ENCODE measurements at regions not wholly inside any gene's neighbourhood (a gene's known extent, or its start where the extent isn't known, plus 50 kb on each side); places are given as distances from the start of the nearest gene placed in this dataset.

GRCh38 chr10:84026821-84027257, 112.5 kb upstream of the GHITM start:
- Mint-ChIP-seq H3K27ac (no peak overlapping the region), H3K9me3 (no peaks in the 10 kb centered on the region), H3K27me3 (no peaks in the 10 kb centered on the region), H3K36me3 (ENCODE audit: low read depth) (no peaks in the 10 kb centered on the region), H3K4me1 (no peaks in the 10 kb centered on the region), H3K4me3 (no peak overlapping the region)
- DNase-seq: peak; percentile 68
- intact Hi-C loops (cut with micrococcal nuclease): no loop called here

DNA sequence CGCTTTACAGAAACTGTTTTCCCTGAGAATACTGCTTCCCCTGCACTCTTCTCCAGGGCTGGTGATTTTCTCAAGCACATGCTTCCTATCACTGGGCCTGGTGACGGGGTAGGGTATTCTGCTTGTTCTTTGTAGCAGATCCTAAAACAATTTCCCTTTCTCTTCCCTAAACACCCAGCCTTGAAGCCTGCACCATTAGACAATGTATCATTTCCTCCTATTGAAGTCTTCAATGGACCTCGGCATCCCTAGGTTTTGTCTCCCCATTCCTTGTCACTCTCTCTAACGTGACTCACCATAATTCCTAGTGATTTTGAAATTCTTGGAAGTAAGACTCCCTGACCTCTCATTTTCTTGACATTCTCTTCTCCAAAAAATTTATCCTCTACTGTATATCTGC, 109.5 kb upstream of the GHITM start:
- DNase-seq: no peak
- Mint-ChIP-seq H3K27me3 (no peaks in the 10 kb centered on the region), H3K9me3 (no peaks in the 10 kb centered on the region), H3K4me3 (no peak overlapping the region), H3K4me1 (no peaks in the 10 kb centered on the region), H3K27ac (no peak overlapping the region), H3K36me3 (ENCODE audit: low read depth) (no peaks in the 10 kb centered on the region)
- intact Hi-C loops (cut with micrococcal nuclease): no loop called here

- Mint-ChIP-seq H3K4me1 (no peaks in the 10 kb centered on the region), H3K27ac (no peak overlapping the region), H3K9me3 (no peaks in the 10 kb centered on the region), H3K27me3 (peaks cover 2% of the 10 kb centered on the region), H3K4me3 (no peak overlapping the region), H3K36me3 (ENCODE audit: low read depth) (no peaks in the 10 kb centered on the region)
- intact Hi-C loops (cut with micrococcal nuclease): no loop called here
- DNase-seq: no peak
Observed at GRCh38 chr10:84038035-84038434, 101.3 kb upstream of the GHITM start.

DNA sequence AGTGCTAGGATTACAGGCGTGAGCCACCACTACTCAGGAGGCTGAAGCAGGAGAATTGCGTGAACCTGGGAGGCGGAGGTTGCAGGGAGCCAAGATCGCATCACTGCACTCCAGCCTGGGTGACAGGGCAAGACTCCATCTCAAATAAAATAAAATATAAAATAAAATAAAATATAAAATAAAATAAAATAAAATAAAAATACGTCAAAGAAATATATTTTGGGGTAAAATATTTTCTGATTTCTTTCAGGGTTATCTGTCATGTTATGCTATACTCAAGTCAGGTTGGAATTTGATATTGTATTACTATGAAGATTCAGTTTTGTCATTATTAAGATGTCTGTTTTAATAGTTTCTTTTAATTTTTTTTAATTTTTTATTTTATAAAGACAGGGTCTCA, 99.4 kb upstream of the GHITM start:
- no peaks in the 10 kb centered on the region for H3K36me3 Mint-ChIP-seq (ENCODE audit: low read depth)
- no peak for DNase-seq
- no peak overlapping the region for H3K4me3 Mint-ChIP-seq
- no peak overlapping the region for H3K27ac Mint-ChIP-seq
- peaks cover 5% of the 10 kb centered on the region for H3K27me3 Mint-ChIP-seq
- intact Hi-C loops (cut with micrococcal nuclease): no loop called here
- no peaks in the 10 kb centered on the region for H3K4me1 Mint-ChIP-seq
- H3K9me3 Mint-ChIP-seq: no peaks in the 10 kb centered on the region

- Mint-ChIP-seq H3K27ac (no peak overlapping the region), H3K9me3 (no peaks in the 10 kb centered on the region), H3K36me3 (ENCODE audit: low read depth) (no peaks in the 10 kb centered on the region), H3K27me3 (peaks cover 6% of the 10 kb centered on the region), H3K4me3 (no peak overlapping the region), H3K4me1 (no peaks in the 10 kb centered on the region)
- intact Hi-C loops (cut with micrococcal nuclease): no loop called here
- no peak for DNase-seq
Observed at GRCh38 chr10:84047258-84048010, 91.9 kb upstream of the GHITM start.

GRCh38 chr10:84049645-84050011, 89.7 kb upstream of the GHITM start:
- Mint-ChIP-seq H3K27ac (no peak overlapping the region), H3K4me1 (no peaks in the 10 kb centered on the region), H3K36me3 (ENCODE audit: low read depth) (no peaks in the 10 kb centered on the region), H3K4me3 (no peak overlapping the region), H3K9me3 (no peaks in the 10 kb centered on the region), H3K27me3 (peaks cover 2% of the 10 kb centered on the region)
- DNase-seq: no peak
- intact Hi-C loops (cut with micrococcal nuclease): no loop called here

- Mint-ChIP-seq H3K4me1 (no peaks in the 10 kb centered on the region), H3K9me3 (no peaks in the 10 kb centered on the region), H3K36me3 (ENCODE audit: low read depth) (no peaks in the 10 kb centered on the region), H3K4me3 (no peak overlapping the region), H3K27ac (no peak overlapping the region), H3K27me3 (peaks cover 2% of the 10 kb centered on the region)
- DNase-seq: no peak
- intact Hi-C loops (cut with micrococcal nuclease): no loop called here
Observed at GRCh38 chr10:84053626-84054025, 85.7 kb upstream of the GHITM start.

- peaks cover 2% of the 10 kb centered on the region for H3K27me3 Mint-ChIP-seq
- intact Hi-C loops (cut with micrococcal nuclease): no loop called here
- H3K4me1 Mint-ChIP-seq: no peaks in the 10 kb centered on the region
Observed at GRCh38 chr10:84054743-84055142, 84.6 kb upstream of the GHITM start.

GRCh38 chr10:84059526-84059925, 79.8 kb upstream of the GHITM start:
- intact Hi-C loops (cut with micrococcal nuclease): no loop called here
- no peaks in the 10 kb centered on the region for H3K9me3 Mint-ChIP-seq
- H3K4me3 Mint-ChIP-seq: no peak overlapping the region
- no peaks in the 10 kb centered on the region for H3K4me1 Mint-ChIP-seq
- H3K27ac Mint-ChIP-seq: no peak overlapping the region
- no peaks in the 10 kb centered on the region for H3K36me3 Mint-ChIP-seq (ENCODE audit: low read depth)
- H3K27me3 Mint-ChIP-seq: peaks cover 3% of the 10 kb centered on the region
- no peak for DNase-seq

More at GRCh38 chr10:84054743-84055142, 84.6 kb upstream of the GHITM start:
- DNase-seq: no peak
- Mint-ChIP-seq H3K4me3 (no peak overlapping the region), H3K27ac (no peak overlapping the region), H3K9me3 (no peaks in the 10 kb centered on the region), H3K36me3 (ENCODE audit: low read depth) (no peaks in the 10 kb centered on the region)

GRCh38 chr10:84063440-84063839, 75.9 kb upstream of the GHITM start:
- no peaks in the 10 kb centered on the region for H3K9me3 Mint-ChIP-seq
- H3K4me1 Mint-ChIP-seq: no peaks in the 10 kb centered on the region
- H3K27me3 Mint-ChIP-seq: peaks cover 3% of the 10 kb centered on the region
- no peak overlapping the region for H3K4me3 Mint-ChIP-seq
- intact Hi-C loops (cut with micrococcal nuclease): no loop called here
- no peak for DNase-seq
- no peak overlapping the region for H3K27ac Mint-ChIP-seq
- no peaks in the 10 kb centered on the region for H3K36me3 Mint-ChIP-seq (ENCODE audit: low read depth)

DNA sequence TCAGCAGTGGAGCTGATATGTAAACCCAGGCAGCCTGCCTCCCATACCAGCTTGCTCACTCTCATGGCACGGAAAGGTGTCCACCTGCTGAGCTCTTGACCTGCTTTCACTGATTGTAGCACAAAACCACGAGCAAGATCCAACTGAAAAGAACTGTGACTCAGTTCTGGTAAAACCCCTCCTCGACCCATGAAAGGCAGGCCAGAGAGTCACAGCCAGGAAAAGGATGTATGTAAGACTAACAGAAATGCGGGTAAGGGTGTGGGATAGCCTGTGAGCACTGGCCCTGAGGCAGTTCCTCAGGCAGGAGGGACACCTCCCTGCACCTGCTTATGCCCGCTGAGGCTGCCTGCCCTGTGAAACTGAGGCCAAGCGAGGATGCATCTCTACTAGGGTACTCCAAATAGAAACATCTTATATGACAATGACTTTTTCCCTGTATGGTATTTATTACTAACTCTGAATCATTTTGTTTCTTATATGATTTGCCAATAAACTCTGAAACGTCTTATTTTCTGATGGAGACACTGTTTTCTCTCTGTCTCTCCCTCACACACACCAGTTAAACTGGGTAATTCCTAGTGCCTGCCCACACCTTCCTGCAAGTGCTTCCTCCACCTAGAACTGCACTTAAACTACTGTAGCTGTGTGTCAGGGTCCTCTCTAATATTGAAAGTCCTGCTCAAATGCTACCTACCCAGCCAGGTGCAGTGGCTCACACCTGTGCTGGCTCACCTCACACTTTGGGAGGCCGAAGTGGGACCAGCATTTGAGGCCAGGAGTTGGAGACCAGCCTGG, 73.3 kb upstream of the GHITM start:
- Mint-ChIP-seq H3K27me3 (no peaks in the 10 kb centered on the region), H3K27ac (no peak overlapping the region), H3K9me3 (peaks cover 4% of the 10 kb centered on the region), H3K4me3 (no peak overlapping the region), H3K36me3 (ENCODE audit: low read depth) (no peaks in the 10 kb centered on the region), H3K4me1 (no peaks in the 10 kb centered on the region)
- intact Hi-C loops (cut with micrococcal nuclease): no loop called here
- DNase-seq: no peak

GRCh38 chr10:84074521-84074920, 64.8 kb upstream of the GHITM start:
- DNase-seq: no peak
- H3K9me3 Mint-ChIP-seq: peaks cover 4% of the 10 kb centered on the region
- intact Hi-C loops (cut with micrococcal nuclease): no loop called here
- H3K27me3 Mint-ChIP-seq: peaks cover 3% of the 10 kb centered on the region
- no peak overlapping the region for H3K4me3 Mint-ChIP-seq
- no peaks in the 10 kb centered on the region for H3K4me1 Mint-ChIP-seq
- no peaks in the 10 kb centered on the region for H3K36me3 Mint-ChIP-seq (ENCODE audit: low read depth)
- H3K27ac Mint-ChIP-seq: no peak overlapping the region

DNA sequence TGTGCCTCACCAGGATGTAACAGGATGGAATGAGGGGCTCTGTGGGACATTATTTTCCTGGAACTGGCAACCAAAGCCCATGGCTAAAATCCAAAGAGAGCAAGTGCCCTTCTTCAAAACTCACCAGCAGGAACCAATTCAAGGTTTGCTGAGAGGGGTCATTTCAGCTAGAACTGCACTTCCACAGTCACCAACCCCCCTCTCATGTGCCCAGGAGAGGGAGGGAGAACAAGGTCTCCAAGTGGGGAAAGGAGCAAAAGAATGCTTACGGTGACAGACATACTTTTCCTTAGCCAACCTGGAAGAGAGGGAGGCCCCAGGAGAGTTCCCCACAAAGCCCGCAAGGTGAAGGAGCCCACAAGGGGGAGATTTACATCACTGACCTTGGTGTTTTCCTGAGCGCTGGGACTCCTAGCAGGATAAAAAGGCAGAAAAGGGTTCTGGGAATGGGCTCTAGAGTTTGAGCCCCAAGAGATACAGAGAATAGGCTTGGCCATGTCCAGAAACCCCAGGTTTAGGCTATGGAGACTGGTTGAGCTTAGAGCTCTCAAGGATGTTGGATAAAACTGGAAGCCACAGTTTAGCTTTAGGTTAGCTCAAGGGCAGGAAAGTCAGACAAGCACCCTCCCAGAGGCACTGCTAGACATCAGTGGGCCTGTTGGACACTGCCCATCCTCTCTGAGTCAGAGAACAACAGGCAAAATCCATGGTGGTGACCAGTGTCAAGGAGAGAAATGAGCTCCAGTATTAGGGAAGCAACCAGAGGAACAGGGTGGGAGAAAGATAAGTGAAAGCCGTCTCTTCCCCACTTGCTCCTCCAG, 63.9 kb upstream of the GHITM start:
- no peaks in the 10 kb centered on the region for H3K36me3 Mint-ChIP-seq (ENCODE audit: low read depth)
- no peak overlapping the region for H3K4me3 Mint-ChIP-seq
- H3K9me3 Mint-ChIP-seq: no peaks in the 10 kb centered on the region
- H3K27ac Mint-ChIP-seq: no peak overlapping the region
- no peaks in the 10 kb centered on the region for H3K4me1 Mint-ChIP-seq
- intact Hi-C loops (cut with micrococcal nuclease): no loop called here
- peaks cover 3% of the 10 kb centered on the region for H3K27me3 Mint-ChIP-seq
- DNase-seq: no peak

- DNase-seq: no peak
- intact Hi-C loops (cut with micrococcal nuclease): no loop called here
- H3K27ac Mint-ChIP-seq: no peak overlapping the region
Observed at GRCh38 chr10:84076047-84076388, 63.3 kb upstream of the GHITM start.

More at GRCh38 chr10:84076047-84076388, 63.3 kb upstream of the GHITM start:
- Mint-ChIP-seq H3K4me1 (no peaks in the 10 kb centered on the region), H3K4me3 (no peak overlapping the region), H3K27me3 (peaks cover 3% of the 10 kb centered on the region), H3K9me3 (no peaks in the 10 kb centered on the region), H3K36me3 (ENCODE audit: low read depth) (no peaks in the 10 kb centered on the region)

All from activated CD4-positive, alpha-beta T cell treated with anti-CD3 and anti-CD28 coated beads, Interleukin-2, amount 10 ng/mL, durations not matched to agents 24 days and 14 days (primary cell).